ENCODE measurements at regions not wholly inside any gene's neighbourhood (a gene's known extent, or its start where the extent isn't known, plus 50 kb on each side); places are given as distances from the start of the nearest gene placed in this dataset.

DNA sequence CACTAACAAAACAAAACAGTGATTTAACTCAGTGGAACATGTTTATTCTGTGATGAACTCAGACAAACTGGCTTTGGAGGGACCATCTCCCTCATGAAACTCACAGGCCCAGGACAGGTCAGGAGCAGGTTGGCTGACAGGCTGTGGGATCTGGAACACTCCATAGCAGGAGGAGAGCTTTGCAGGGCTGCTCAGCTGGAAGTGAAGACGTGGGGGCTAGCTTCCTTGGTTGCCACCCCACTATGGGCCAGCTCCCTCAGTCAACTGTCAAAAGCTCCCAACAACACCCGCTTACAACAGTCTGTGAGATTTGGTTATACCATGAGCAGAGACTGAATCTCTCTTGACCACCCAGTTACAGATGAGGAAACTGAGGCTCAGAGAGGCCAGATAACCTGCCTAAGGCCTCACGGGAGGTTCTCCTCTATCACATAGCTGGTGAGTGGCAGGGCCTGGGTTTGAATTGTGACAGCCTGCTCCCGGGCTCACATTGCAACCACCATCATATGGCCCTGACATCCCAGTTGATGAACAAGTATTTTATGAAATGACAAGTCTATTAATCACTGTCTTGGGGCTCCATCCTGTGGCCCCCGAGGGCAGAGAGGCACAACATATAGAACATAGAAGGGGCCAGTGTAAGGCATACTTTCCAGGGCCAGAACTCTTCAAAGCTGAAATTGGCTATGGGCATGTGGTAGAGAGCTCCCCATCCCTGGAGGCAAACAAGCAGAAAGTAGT is 473.4 kb downstream of the MN1 start:
- TF ChIP-seq, protein P1, sequence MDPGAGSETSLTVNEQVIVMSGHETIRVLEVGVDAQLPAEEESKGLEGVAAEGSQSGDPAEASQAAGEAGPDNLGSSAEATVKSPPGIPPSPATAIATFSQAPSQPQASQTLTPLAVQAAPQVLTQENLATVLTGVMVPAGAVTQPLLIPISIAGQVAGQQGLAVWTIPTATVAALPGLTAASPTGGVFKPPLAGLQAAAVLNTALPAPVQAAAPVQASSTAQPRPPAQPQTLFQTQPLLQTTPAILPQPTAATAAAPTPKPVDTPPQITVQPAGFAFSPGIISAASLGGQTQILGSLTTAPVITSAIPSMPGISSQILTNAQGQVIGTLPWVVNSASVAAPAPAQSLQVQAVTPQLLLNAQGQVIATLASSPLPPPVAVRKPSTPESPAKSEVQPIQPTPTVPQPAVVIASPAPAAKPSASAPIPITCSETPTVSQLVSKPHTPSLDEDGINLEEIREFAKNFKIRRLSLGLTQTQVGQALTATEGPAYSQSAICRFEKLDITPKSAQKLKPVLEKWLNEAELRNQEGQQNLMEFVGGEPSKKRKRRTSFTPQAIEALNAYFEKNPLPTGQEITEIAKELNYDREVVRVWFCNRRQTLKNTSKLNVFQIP (CRISPR knock-in tag; IDR thresholded peaks at IDR 0.05; ENCODE audit: borderline replicate concordance, low read depth) = no peak
- TF ChIP-seq, protein P2, sequence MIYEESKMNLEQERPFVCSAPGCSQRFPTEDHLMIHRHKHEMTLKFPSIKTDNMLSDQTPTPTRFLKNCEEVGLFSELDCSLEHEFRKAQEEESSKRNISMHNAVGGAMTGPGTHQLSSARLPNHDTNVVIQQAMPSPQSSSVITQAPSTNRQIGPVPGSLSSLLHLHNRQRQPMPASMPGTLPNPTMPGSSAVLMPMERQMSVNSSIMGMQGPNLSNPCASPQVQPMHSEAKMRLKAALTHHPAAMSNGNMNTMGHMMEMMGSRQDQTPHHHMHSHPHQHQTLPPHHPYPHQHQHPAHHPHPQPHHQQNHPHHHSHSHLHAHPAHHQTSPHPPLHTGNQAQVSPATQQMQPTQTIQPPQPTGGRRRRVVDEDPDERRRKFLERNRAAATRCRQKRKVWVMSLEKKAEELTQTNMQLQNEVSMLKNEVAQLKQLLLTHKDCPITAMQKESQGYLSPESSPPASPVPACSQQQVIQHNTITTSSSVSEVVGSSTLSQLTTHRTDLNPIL (CRISPR knock-in tag; IDR thresholded peaks at IDR 0.05; ENCODE audit: low read depth) = no peak
- no peak for TF ChIP-seq ARNTL (CRISPR knock-in tag; IDR thresholded peaks at IDR 0.05; ENCODE audit: borderline replicate concordance, low read depth)
- TF ChIP-seq PPARA (CRISPR knock-in tag; IDR thresholded peaks at IDR 0.05; ENCODE audit: borderline replicate concordance) = no peak
- TF ChIP-seq, protein P3, sequence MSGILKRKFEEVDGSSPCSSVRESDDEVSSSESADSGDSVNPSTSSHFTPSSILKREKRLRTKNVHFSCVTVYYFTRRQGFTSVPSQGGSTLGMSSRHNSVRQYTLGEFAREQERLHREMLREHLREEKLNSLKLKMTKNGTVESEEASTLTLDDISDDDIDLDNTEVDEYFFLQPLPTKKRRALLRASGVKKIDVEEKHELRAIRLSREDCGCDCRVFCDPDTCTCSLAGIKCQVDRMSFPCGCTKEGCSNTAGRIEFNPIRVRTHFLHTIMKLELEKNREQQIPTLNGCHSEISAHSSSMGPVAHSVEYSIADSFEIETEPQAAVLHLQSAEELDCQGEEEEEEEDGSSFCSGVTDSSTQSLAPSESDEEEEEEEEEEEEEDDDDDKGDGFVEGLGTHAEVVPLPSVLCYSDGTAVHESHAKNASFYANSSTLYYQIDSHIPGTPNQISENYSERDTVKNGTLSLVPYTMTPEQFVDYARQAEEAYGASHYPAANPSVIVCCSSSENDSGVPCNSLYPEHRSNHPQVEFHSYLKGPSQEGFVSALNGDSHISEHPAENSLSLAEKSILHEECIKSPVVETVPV (CRISPR knock-in tag; IDR thresholded peaks at IDR 0.05) = no peak
- no peak for TF ChIP-seq SNAI2 (CRISPR knock-in tag; IDR thresholded peaks at IDR 0.05)
- TF ChIP-seq ZNF565 (CRISPR knock-in tag; conservative IDR thresholded peaks at IDR 0.05; ENCODE audit: low read depth) = no peak
- no peak for TF ChIP-seq ZC3H10 (CRISPR knock-in tag; IDR thresholded peaks at IDR 0.05)
- TF ChIP-seq, protein P4, sequence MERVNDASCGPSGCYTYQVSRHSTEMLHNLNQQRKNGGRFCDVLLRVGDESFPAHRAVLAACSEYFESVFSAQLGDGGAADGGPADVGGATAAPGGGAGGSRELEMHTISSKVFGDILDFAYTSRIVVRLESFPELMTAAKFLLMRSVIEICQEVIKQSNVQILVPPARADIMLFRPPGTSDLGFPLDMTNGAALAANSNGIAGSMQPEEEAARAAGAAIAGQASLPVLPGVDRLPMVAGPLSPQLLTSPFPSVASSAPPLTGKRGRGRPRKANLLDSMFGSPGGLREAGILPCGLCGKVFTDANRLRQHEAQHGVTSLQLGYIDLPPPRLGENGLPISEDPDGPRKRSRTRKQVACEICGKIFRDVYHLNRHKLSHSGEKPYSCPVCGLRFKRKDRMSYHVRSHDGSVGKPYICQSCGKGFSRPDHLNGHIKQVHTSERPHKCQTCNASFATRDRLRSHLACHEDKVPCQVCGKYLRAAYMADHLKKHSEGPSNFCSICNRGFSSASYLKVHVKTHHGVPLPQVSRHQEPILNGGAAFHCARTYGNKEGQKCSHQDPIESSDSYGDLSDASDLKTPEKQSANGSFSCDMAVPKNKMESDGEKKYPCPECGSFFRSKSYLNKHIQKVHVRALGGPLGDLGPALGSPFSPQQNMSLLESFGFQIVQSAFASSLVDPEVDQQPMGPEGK (CRISPR knock-in tag; IDR thresholded peaks at IDR 0.05; ENCODE audit: borderline replicate concordance) = no peak
- no peak for TF ChIP-seq ESRRG (CRISPR knock-in tag; IDR thresholded peaks at IDR 0.05)
- no peak for TF ChIP-seq OSR1 (CRISPR knock-in tag; IDR thresholded peaks at IDR 0.05)
- TF ChIP-seq, protein P5, sequence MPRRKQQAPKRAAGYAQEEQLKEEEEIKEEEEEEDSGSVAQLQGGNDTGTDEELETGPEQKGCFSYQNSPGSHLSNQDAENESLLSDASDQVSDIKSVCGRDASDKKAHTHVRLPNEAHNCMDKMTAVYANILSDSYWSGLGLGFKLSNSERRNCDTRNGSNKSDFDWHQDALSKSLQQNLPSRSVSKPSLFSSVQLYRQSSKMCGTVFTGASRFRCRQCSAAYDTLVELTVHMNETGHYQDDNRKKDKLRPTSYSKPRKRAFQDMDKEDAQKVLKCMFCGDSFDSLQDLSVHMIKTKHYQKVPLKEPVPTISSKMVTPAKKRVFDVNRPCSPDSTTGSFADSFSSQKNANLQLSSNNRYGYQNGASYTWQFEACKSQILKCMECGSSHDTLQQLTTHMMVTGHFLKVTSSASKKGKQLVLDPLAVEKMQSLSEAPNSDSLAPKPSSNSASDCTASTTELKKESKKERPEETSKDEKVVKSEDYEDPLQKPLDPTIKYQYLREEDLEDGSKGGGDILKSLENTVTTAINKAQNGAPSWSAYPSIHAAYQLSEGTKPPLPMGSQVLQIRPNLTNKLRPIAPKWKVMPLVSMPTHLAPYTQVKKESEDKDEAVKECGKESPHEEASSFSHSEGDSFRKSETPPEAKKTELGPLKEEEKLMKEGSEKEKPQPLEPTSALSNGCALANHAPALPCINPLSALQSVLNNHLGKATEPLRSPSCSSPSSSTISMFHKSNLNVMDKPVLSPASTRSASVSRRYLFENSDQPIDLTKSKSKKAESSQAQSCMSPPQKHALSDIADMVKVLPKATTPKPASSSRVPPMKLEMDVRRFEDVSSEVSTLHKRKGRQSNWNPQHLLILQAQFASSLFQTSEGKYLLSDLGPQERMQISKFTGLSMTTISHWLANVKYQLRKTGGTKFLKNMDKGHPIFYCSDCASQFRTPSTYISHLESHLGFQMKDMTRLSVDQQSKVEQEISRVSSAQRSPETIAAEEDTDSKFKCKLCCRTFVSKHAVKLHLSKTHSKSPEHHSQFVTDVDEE (CRISPR knock-in tag; IDR thresholded peaks at IDR 0.05) = no peak
- no peak for ATAC-seq

DNA sequence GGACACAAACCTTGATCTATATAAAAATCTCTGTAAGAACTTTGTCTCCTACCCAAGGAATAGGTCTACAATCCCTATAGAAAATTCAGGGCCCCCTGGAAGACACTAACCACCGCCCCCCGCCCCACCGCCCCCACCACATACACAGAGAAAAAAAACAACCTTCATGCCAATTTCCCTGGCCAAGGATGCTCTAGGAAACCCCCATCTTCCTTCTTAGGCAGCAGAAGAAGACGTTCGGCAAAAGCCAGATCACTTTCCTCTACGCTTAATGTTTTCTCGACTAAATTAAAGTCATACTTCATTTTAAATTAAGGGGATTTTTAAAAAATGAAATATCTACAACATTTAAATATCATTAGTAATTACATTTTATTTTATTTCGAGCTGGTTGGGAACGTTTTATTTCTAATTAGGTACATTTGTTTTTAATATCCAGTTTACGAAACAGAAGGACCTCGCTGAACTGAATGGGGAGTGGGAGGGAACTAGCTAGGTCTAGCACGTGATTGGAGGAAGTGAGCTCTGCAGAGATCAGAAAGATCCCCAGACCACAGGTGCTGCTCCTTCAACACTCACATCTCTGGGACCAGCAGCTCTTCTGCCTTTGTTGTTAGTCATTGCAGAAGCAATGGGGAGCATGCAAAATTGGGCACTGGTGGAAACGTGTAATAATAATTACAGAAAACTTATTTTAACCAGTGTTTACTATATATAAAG is 472.3 kb downstream of the MN1 start:
- TF ChIP-seq ZNF70 (CRISPR knock-in tag; IDR thresholded peaks at IDR 0.05) (no peak), SNAI2 (CRISPR knock-in tag; IDR thresholded peaks at IDR 0.05) (no peak), TOX (CRISPR knock-in tag; IDR thresholded peaks at IDR 0.05; ENCODE audit: borderline replicate concordance) (no peak), ISL1 (CRISPR knock-in tag; IDR thresholded peaks at IDR 0.05) (no peak), ARNTL (CRISPR knock-in tag; IDR thresholded peaks at IDR 0.05; ENCODE audit: borderline replicate concordance, low read depth) (no peak), CSDC2 (CRISPR knock-in tag; IDR thresholded peaks at IDR 0.05) (no peak), GLIS3 (CRISPR knock-in tag; IDR thresholded peaks at IDR 0.05) (no peak), RARB (CRISPR knock-in tag; IDR thresholded peaks at IDR 0.05) (no peak), ZNF8 (CRISPR knock-in tag; IDR thresholded peaks at IDR 0.05) (no peak), ZC3H10 (CRISPR knock-in tag; IDR thresholded peaks at IDR 0.05) (no peak), OSR1 (CRISPR knock-in tag; IDR thresholded peaks at IDR 0.05) (no peak), BACH2 (CRISPR knock-in tag; IDR thresholded peaks at IDR 0.05; ENCODE audit: borderline replicate concordance) (no peak), ZFP30 (CRISPR knock-in tag; IDR thresholded peaks at IDR 0.05) (no peak), ZFP3 (CRISPR knock-in tag; IDR thresholded peaks at IDR 0.05) (no peak)
- TF ChIP-seq, protein P1 (CRISPR knock-in tag; IDR thresholded peaks at IDR 0.05; ENCODE audit: borderline replicate concordance, low read depth) = no peak
- TF ChIP-seq, protein P5 (CRISPR knock-in tag; IDR thresholded peaks at IDR 0.05) = no peak
- TF ChIP-seq, protein P3 (CRISPR knock-in tag; IDR thresholded peaks at IDR 0.05) = no peak
- no peak for ATAC-seq
